HepG2 (cell line): ENCODE measurements at regions not wholly inside any gene's neighbourhood (a gene's known extent, or its start where the extent isn't known, plus 50 kb on each side); places are given as distances from the start of the nearest gene placed in this dataset.

Experiments used
- CBX1 ChIP-seq: IDR thresholded peaks from one replicate; pipeline ENCODE4 v1.6.1; 2016; ENCODE audit warnings: antibody characterized with exemption, low read depth
- CREB1 ChIP-seq, 2 experiments: fragments of 450-650 bp in 1 of 2; IDR thresholded peaks; 2 replicates each; pipeline ENCODE4 v1.6.1; 2016 to 2017; ENCODE audit warnings: control low read depth in 1 of 2, mild to moderate bottlenecking in 1 of 2, missing compliant biosample characterization in 1 of 2, missing genetic modification characterization in 1 of 2
- CTCF ChIP-seq: sonication (generic); formaldehyde crosslinking; IDR thresholded peaks from 2 replicates; pipeline ENCODE4 v1.5.0; 2020; ENCODE audit warnings: mild to moderate bottlenecking, missing genetic modification reagents, moderate library complexity
- MAX ChIP-seq: IDR thresholded peaks from 2 replicates; pipeline ENCODE4 v1.6.1; 2012; ENCODE audit warnings: inconsistent platforms
- MYNN ChIP-seq: sonication (generic); formaldehyde crosslinking; IDR thresholded peaks from 2 replicates; pipeline ENCODE4 v1.4.0; 2020; ENCODE audit warnings: mild to moderate bottlenecking, low read depth, missing genetic modification reagents
- PAF1 ChIP-seq: IDR thresholded peaks from 2 replicates; pipeline ENCODE4 v1.6.1; 2016; ENCODE audit warnings: missing genetic modification reagents, missing compliant biosample characterization
- POLR2A ChIP-seq, 2 experiments: IDR thresholded peaks; 2 replicates each; pipeline ENCODE4 v1.6.1; 2011; ENCODE audit warnings: low read depth in 2 of 2, low read length in 2 of 2, mild to moderate bottlenecking in 1 of 2, moderate library complexity in 1 of 2; ENCODE audit not compliant: insufficient read depth in 1 of 2
- SALL2 ChIP-seq: sonication (generic); formaldehyde crosslinking; IDR thresholded peaks from 2 replicates; pipeline ENCODE4 v1.8.1; 2023; ENCODE audit warnings: mild to moderate bottlenecking, missing genetic modification reagents, inconsistent platforms
- TCF7L2 ChIP-seq: IDR thresholded peaks from 2 replicates; pipeline ENCODE4 v1.6.1; 2011; ENCODE audit warnings: mild to moderate bottlenecking, low read depth, low read length, moderate library complexity
- TGIF2 ChIP-seq: IDR thresholded peaks from 2 replicates; pipeline ENCODE4 v1.6.1; 2016; ENCODE audit warnings: control low read depth, missing compliant biosample characterization
- ZNF33A ChIP-seq: sonication (generic); formaldehyde crosslinking; IDR thresholded peaks from 2 replicates; pipeline ENCODE4 v1.5.1; 2020; ENCODE audit warnings: missing genetic modification reagents, mild to moderate bottlenecking, moderate library complexity, borderline replicate concordance
- ZNF749 ChIP-seq: sonication (generic); formaldehyde crosslinking; IDR thresholded peaks from 2 replicates; pipeline ENCODE4 v1.8.0; 2022; ENCODE audit warnings: mild to moderate bottlenecking, missing genetic modification reagents, moderate library complexity, borderline replicate concordance

- no peak for TF ChIP-seq PAF1 (CRISPR knock-in tag)
- TF ChIP-seq ZNF33A (CRISPR knock-in tag): no peak
- TF ChIP-seq CREB1 (IDR thresholded peaks at IDR 0.05): no peak
- no peak for TF ChIP-seq CREB1 (CRISPR knock-in tag; IDR thresholded peaks at IDR 0.05)
- TF ChIP-seq CBX1: no peak
- no peak for TF ChIP-seq POLR2A (IDR thresholded peaks at IDR 0.05; ENCODE audit: insufficient read depth in 1 of 2, low read depth in 2 of 2, low read length in 2 of 2)
- no peak for TF ChIP-seq MAX
- TF ChIP-seq CTCF (CRISPR knock-in tag): no peak
- no peak for TF ChIP-seq ZNF749 (CRISPR knock-in tag)
- TF ChIP-seq TCF7L2: no peak
- no peak for TF ChIP-seq MYNN (CRISPR knock-in tag)
- TF ChIP-seq SALL2: no peak
- TF ChIP-seq TGIF2 (CRISPR knock-in tag): no peak
Measured at GRCh38 chr15:99507504-99508310, 58.1 kb upstream of the MEF2A start.
